ENCODE measurements at regions not wholly inside any gene's neighbourhood (a gene's known extent, or its start where the extent isn't known, plus 50 kb on each side); places are given as distances from the start of the nearest gene placed in this dataset.

GRCh38 chrX:65034292-65034667, 58.0 kb upstream of the ZC4H2 start:
- DNase-seq (ENCODE audit: low spot score) = no peak
